Vagina (tissue), 2 donors: ENCODE measurements at regions not wholly inside any gene's neighbourhood (a gene's known extent, or its start where the extent isn't known, plus 50 kb on each side); places are given as distances from the start of the nearest gene placed in this dataset.

ENCODE experiments used
- DNase-seq, 2 donors: peaks; one replicate each; pipeline ENCODE4 v3.0.0-alpha.2; 2017; ENCODE audit errors: extremely low spot score in 2 of 2
- H3K27ac ChIP-seq: fragments of 200-600 bp; sonication (generic); one replicate; pipeline ENCODE4 v1.5.1; 2019
- H3K27me3 ChIP-seq: fragments of 200-600 bp; sonication (generic); one replicate; pipeline ENCODE4 v1.5.1; 2019
- H3K36me3 ChIP-seq, 2 donors: fragments of 200-600 bp; sonication (generic); one replicate each; pipeline ENCODE4 v1.5.1; 2017 to 2019
- H3K4me1 ChIP-seq: fragments of 200-600 bp; sonication (generic); one replicate; pipeline ENCODE4 v1.5.1; 2019
- H3K4me3 ChIP-seq, 2 donors: fragments of 200-600 bp; sonication (generic); 1 replicate in 1 of 2; 2 replicates in 1 of 2; pipeline ENCODE4 v1.5.1; 2016 to 2019
- H3K9me3 ChIP-seq: fragments of 200-600 bp; sonication (generic); one replicate; pipeline ENCODE4 v1.5.1; 2019
- CTCF ChIP-seq, 3 experiments: fragments of 450-650 bp in 2 of 3; fragments of 200-600 bp in 1 of 3; sonication (generic) in 1 of 3; IDR thresholded peaks; one replicate each; pipeline ENCODE4 v1.5.1; 2017 to 2019; ENCODE audit warnings: antibody characterized with exemption in 3 of 3, mild to moderate bottlenecking in 2 of 3, moderate library complexity in 2 of 3
- POLR2A ChIP-seq, 2 donors: fragments of 450-650 bp; IDR thresholded peaks; one replicate each; pipeline ENCODE4 v1.6.1; 2017; ENCODE audit warnings: antibody characterized with exemption in 2 of 2, mild to moderate bottlenecking in 2 of 2, moderate library complexity in 2 of 2
- POLR2AphosphoS5 ChIP-seq, 2 donors: sonication (generic); formaldehyde crosslinking; IDR thresholded peaks; one replicate each; pipeline ENCODE4 v1.9.0; 2017; ENCODE audit warnings: antibody characterized with exemption in 2 of 2, mild to moderate bottlenecking in 2 of 2, low read depth in 1 of 2; ENCODE audit not compliant: insufficient read depth in 1 of 2
- intact Hi-C: fragments of 100-400 bp; cut with DNase I; formaldehyde crosslinking; loops from one replicate; pipeline ENCODE4 v1.15.1; 2023

DNA sequence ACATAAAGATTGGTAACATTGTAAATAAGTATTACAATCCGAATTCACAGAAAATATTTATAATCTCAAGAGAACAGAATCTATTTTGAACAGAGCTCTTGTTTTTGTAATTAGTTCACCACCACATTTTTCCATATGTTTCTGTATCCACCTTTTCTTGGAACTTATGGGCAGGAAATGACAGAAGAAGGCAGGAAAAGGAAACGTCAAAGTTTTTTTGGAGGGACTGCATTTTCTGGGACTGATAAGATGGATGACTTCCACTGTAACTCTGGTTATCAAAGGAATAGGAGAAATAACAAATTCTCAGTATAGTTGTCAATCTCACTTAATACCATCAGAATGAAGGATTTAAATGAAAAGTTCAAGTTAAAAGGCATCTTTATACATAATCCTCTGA, 75.1 kb upstream of the SMNDC1 start:
- TF ChIP-seq POLR2AphosphoS5 (IDR thresholded peaks at IDR 0.05; ENCODE audit: insufficient read depth in 1 of 2, low read depth in 1 of 2) = no peak
- TF ChIP-seq CTCF (IDR thresholded peaks at IDR 0.05) = no peak
- TF ChIP-seq POLR2A (IDR thresholded peaks at IDR 0.05) = no peak
- H3K9me3 ChIP-seq = no peaks in the 10 kb centered on the region
- DNase-seq = no peak
- no peaks in the 10 kb centered on the region for H3K36me3 ChIP-seq
- H3K27me3 ChIP-seq = no peaks in the 10 kb centered on the region
- intact Hi-C loops = no loop called here
- no peak overlapping the region for H3K27ac ChIP-seq
- no peak overlapping the region for H3K4me3 ChIP-seq
- H3K4me1 ChIP-seq = no peaks in the 10 kb centered on the region

- H3K4me3 ChIP-seq = no peak overlapping the region
- no peaks in the 10 kb centered on the region for H3K36me3 ChIP-seq
- DNase-seq = no peak
- no peaks in the 10 kb centered on the region for H3K4me1 ChIP-seq
- H3K9me3 ChIP-seq = no peaks in the 10 kb centered on the region
- H3K27me3 ChIP-seq = no peaks in the 10 kb centered on the region
- H3K27ac ChIP-seq = no peak overlapping the region
- TF ChIP-seq POLR2A (IDR thresholded peaks at IDR 0.05) = no peak
- intact Hi-C loops = no loop called here
Observed at GRCh38 chr10:110380293-110380692, 75.6 kb upstream of the SMNDC1 start.

DNA sequence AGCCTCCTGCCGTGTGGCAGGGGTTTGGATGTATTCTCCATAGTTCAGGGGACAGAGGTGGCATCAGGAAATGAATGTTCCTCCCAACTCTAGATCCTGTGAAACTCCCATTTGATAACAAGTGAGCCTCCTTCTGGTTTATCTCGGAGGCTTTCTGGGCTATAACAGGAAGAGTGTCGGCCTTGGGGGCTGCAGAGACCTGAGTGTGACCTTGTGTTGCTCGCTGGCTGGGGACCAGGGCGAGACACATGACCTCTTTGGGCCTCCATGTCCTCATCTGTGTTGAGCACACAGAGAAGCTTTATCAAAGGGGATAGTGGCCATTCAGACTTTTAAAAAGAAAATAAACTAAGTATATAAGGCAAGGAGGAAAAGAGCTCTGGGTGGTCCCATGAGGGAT, 78.0 kb upstream of the SMNDC1 start:
- TF ChIP-seq POLR2A (IDR thresholded peaks at IDR 0.05) = no peak
- no peak for TF ChIP-seq POLR2AphosphoS5 (IDR thresholded peaks at IDR 0.05; ENCODE audit: insufficient read depth in 1 of 2, low read depth in 1 of 2)
- TF ChIP-seq CTCF (IDR thresholded peaks at IDR 0.05) = no peak
- no peak for DNase-seq
- H3K27me3 ChIP-seq = no peaks in the 10 kb centered on the region
- H3K9me3 ChIP-seq = no peaks in the 10 kb centered on the region
- no peak overlapping the region for H3K4me3 ChIP-seq
- no peaks in the 10 kb centered on the region for H3K4me1 ChIP-seq
- no peaks in the 10 kb centered on the region for H3K36me3 ChIP-seq
- intact Hi-C loops = no loop called here
- no peak overlapping the region for H3K27ac ChIP-seq

DNA sequence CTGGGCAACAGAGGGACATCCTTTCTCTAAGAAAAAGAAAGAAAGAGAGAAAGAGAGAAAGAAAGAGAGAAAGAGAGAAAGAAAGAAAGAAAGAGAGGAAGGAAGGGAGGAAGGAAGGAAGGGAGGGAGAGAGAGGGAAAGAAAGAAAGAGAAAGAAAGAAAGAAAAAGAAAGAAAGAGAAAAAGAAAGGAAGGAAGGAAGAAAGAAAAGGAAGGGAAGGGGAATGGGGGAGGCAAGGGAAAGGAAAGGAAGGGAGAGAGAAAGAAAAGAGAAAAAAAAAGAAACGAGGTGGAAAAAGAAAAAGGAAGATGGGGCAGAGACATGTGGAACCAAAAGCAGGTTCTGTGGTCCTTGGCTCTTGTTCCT, 82.9 kb upstream of the SMNDC1 start:
- Histone ChIP-seq H3K9me3 (no peaks in the 10 kb centered on the region), H3K27ac (no peak overlapping the region), H3K4me1 (peaks cover 9% of the 10 kb centered on the region), H3K36me3 (no peaks in the 10 kb centered on the region), H3K27me3 (no peaks in the 10 kb centered on the region), H3K4me3 (no peak overlapping the region)
- DNase-seq = no peak
- TF ChIP-seq CTCF (IDR thresholded peaks at IDR 0.05) (no peak), POLR2A (IDR thresholded peaks at IDR 0.05) (no peak), POLR2AphosphoS5 (IDR thresholded peaks at IDR 0.05; ENCODE audit: insufficient read depth in 1 of 2, low read depth in 1 of 2) (no peak)
- intact Hi-C loops = no loop called here

DNA sequence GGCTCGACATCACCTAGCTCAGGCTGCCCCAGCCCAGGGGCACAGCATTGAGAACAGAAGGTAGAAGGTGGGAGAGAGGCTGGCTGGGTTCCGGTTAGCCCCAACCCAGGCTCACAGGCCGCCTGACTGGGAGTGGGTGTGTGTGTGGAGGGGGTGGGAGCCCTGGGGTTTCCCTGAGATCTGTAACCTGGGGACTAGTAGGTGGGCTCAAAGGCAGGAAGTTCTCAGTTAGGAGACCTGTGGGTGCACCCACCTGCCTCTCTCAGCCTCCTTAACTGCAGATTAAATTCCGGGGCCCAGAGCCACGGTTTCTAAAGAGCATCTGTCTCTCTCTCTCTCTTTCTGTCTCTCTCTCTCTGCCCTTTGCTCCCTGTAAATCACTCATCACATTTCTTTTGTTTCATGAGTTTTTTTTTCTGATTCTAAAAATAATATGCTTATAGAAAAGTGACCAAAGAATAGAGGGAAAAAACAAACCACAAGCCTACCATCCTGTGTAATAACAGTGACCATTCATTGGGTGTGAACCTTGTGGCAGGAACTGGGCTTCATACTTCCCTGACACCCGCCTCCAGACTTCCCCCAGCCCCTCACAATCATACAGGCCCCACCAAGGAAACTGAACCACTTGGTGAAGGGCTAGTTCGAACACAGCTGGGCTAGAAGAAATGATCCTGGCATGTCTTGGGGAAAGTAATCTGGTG, 83.4 kb upstream of the SMNDC1 start:
- no peak overlapping the region for H3K27ac ChIP-seq
- TF ChIP-seq POLR2AphosphoS5 (IDR thresholded peaks at IDR 0.05; ENCODE audit: insufficient read depth in 1 of 2, low read depth in 1 of 2) (no peak), CTCF (IDR thresholded peaks at IDR 0.05) (no peak), POLR2A (IDR thresholded peaks at IDR 0.05) (no peak)
- no peaks in the 10 kb centered on the region for H3K9me3 ChIP-seq
- peaks cover 14% of the 10 kb centered on the region for H3K4me1 ChIP-seq
- no peak overlapping the region for H3K4me3 ChIP-seq
- DNase-seq = no peak
- H3K36me3 ChIP-seq = no peaks in the 10 kb centered on the region
- H3K27me3 ChIP-seq = no peaks in the 10 kb centered on the region
- intact Hi-C loops = no loop called here
